Activated CD8-positive, alpha-beta memory T cell treated with anti-CD3 and anti-CD28 coated beads, Interleukin-2, amount 10 ng/mL, durations not matched to agents 7 days and 5 days (primary cell): ENCODE measurements at regions not wholly inside any gene's neighbourhood (a gene's known extent, or its start where the extent isn't known, plus 50 kb on each side); places are given as distances from the start of the nearest gene placed in this dataset.
"Not testable (repeated sequence)": the region's sequence is repeated elsewhere in the genome, so short reads cannot be mapped to it uniquely, and the experiment has no call there.

ENCODE experiments used
- ATAC-seq: fragments of 150-1000 bp; cut with Tn5 transposase; one replicate; pipeline ENCODE4 v1.10.0; 2021; ENCODE audit warnings: moderate library complexity
- CTCF ChIA-PET: fragments of 350-600 bp; sonication (Branson Sonifier 250); formaldehyde crosslinking; loops from one replicate; lab custom pipeline; 2021; ENCODE audit warnings: antibody characterized with exemption; lab: Charles Lee
- DNase-seq: peaks from one replicate; pipeline ENCODE4 v3.0.0-alpha.2; 2020
- H3K27ac Mint-ChIP-seq: one replicate; pipeline ENCODE4 v1.8.0; 2021; ENCODE audit warnings: mild to moderate bottlenecking, mixed read lengths
- H3K27me3 Mint-ChIP-seq: one replicate; pipeline ENCODE4 v1.8.0; 2021; ENCODE audit warnings: mixed read lengths
- H3K36me3 Mint-ChIP-seq: one replicate; pipeline ENCODE4 v1.8.0; 2021; ENCODE audit warnings: mild to moderate bottlenecking, mixed read lengths
- H3K4me1 Mint-ChIP-seq: one replicate; pipeline ENCODE4 v1.8.0; 2021; ENCODE audit warnings: mixed read lengths
- H3K4me3 Mint-ChIP-seq: one replicate; pipeline ENCODE4 v1.8.0; 2021; ENCODE audit warnings: mild to moderate bottlenecking, moderate library complexity, mixed read lengths
- H3K9me3 Mint-ChIP-seq: one replicate; pipeline ENCODE4 v1.8.0; 2022; ENCODE audit warnings: low read depth, mixed read lengths

- Mint-ChIP-seq H3K27ac (no peak overlapping the region), H3K27me3 (no peaks in the 10 kb centered on the region), H3K36me3 (no peaks in the 10 kb centered on the region), H3K9me3 (peaks cover 7% of the 10 kb centered on the region), H3K4me3 (no peak overlapping the region), H3K4me1 (no peaks in the 10 kb centered on the region)
- CTCF ChIA-PET, result no interaction called here
- DNase-seq (no peak), ATAC-seq (no peak)
These were observed 165.5 kb upstream of the SEMA3E start for GRCh38 chr7:83814480-83814879.

GRCh38 chr7:83812563-83812962 is 163.6 kb upstream of the SEMA3E start:
- H3K9me3 Mint-ChIP-seq, H3K27me3 Mint-ChIP-seq, H3K27ac Mint-ChIP-seq, H3K4me3 Mint-ChIP-seq, CTCF ChIA-PET, DNase-seq, H3K4me1 Mint-ChIP-seq, H3K36me3 Mint-ChIP-seq, ATAC-seq: not testable (repeated sequence)

GRCh38 chr7:83808982-83809381 is 160.0 kb upstream of the SEMA3E start:
- H3K36me3 Mint-ChIP-seq, result no peaks in the 10 kb centered on the region
- DNase-seq (no peak), ATAC-seq (no peak)
- H3K27me3 Mint-ChIP-seq, result no peaks in the 10 kb centered on the region
- H3K4me1 Mint-ChIP-seq, result no peaks in the 10 kb centered on the region
- H3K27ac Mint-ChIP-seq, result no peak overlapping the region
- H3K4me3 Mint-ChIP-seq, result no peak overlapping the region
- CTCF ChIA-PET, result no interaction called here
- peaks cover 4% of the 10 kb centered on the region for H3K9me3 Mint-ChIP-seq

- CTCF ChIA-PET, result no interaction called here
- DNase-seq (no peak), ATAC-seq (no peak)
- Mint-ChIP-seq H3K4me3 (no peak overlapping the region), H3K27me3 (no peaks in the 10 kb centered on the region), H3K27ac (no peak overlapping the region), H3K9me3 (peaks cover 3% of the 10 kb centered on the region), H3K4me1 (no peaks in the 10 kb centered on the region), H3K36me3 (no peaks in the 10 kb centered on the region)
These were observed 158.8 kb upstream of the SEMA3E start for GRCh38 chr7:83807774-83808173.

GRCh38 chr7:83806538-83806937 is 157.6 kb upstream of the SEMA3E start:
- CTCF ChIA-PET, result no interaction called here
- ATAC-seq, result no peak
- H3K27ac Mint-ChIP-seq, result no peak overlapping the region
- H3K9me3 Mint-ChIP-seq, result peaks cover 6% of the 10 kb centered on the region
- H3K4me3 Mint-ChIP-seq, result no peak overlapping the region
- H3K27me3 Mint-ChIP-seq, result no peaks in the 10 kb centered on the region
- no peaks in the 10 kb centered on the region for H3K36me3 Mint-ChIP-seq
- DNase-seq, result no peak
- no peaks in the 10 kb centered on the region for H3K4me1 Mint-ChIP-seq

- no peak overlapping the region for H3K4me3 Mint-ChIP-seq
- no peak for ATAC-seq
- no peaks in the 10 kb centered on the region for H3K4me1 Mint-ChIP-seq
These were observed 150.4 kb upstream of the SEMA3E start for GRCh38 chr7:83799333-83799732.

GRCh38 chr7:83798489-83798888 is 149.6 kb upstream of the SEMA3E start:
- DNase-seq (no peak), ATAC-seq (no peak)
- H3K9me3 Mint-ChIP-seq, result peaks cover 6% of the 10 kb centered on the region
- no peak overlapping the region for H3K4me3 Mint-ChIP-seq
- no peaks in the 10 kb centered on the region for H3K4me1 Mint-ChIP-seq
- no peaks in the 10 kb centered on the region for H3K27me3 Mint-ChIP-seq
- H3K27ac Mint-ChIP-seq, result no peak overlapping the region
- no peaks in the 10 kb centered on the region for H3K36me3 Mint-ChIP-seq
- CTCF ChIA-PET, result no interaction called here

More at GRCh38 chr7:83799333-83799732, 150.4 kb upstream of the SEMA3E start:
- H3K27ac Mint-ChIP-seq, result no peak overlapping the region
- no peaks in the 10 kb centered on the region for H3K27me3 Mint-ChIP-seq
- no peak for DNase-seq
- peaks cover 6% of the 10 kb centered on the region for H3K9me3 Mint-ChIP-seq
- no peaks in the 10 kb centered on the region for H3K36me3 Mint-ChIP-seq
- CTCF ChIA-PET, result no interaction called here

GRCh38 chr7:83796760-83797159 is 147.8 kb upstream of the SEMA3E start:
- Mint-ChIP-seq H3K9me3 (peaks cover 2% of the 10 kb centered on the region), H3K27ac (no peak overlapping the region)
- no peak for DNase-seq

GRCh38 chr7:83794829-83795228 is 145.9 kb upstream of the SEMA3E start:
- no peaks in the 10 kb centered on the region for H3K36me3 Mint-ChIP-seq
- H3K9me3 Mint-ChIP-seq, result no peaks in the 10 kb centered on the region
- no peak overlapping the region for H3K27ac Mint-ChIP-seq
- no peak for ATAC-seq
- no peak for DNase-seq
- no peak overlapping the region for H3K4me3 Mint-ChIP-seq
- CTCF ChIA-PET, result no interaction called here
- H3K4me1 Mint-ChIP-seq, result no peaks in the 10 kb centered on the region
- H3K27me3 Mint-ChIP-seq, result no peaks in the 10 kb centered on the region

More at GRCh38 chr7:83796760-83797159, 147.8 kb upstream of the SEMA3E start:
- no peaks in the 10 kb centered on the region for H3K4me1 Mint-ChIP-seq
- CTCF ChIA-PET, result no interaction called here
- no peak overlapping the region for H3K4me3 Mint-ChIP-seq
- no peak for ATAC-seq
- H3K36me3 Mint-ChIP-seq, result no peaks in the 10 kb centered on the region
- no peaks in the 10 kb centered on the region for H3K27me3 Mint-ChIP-seq

- no peak overlapping the region for H3K4me3 Mint-ChIP-seq
- no peak overlapping the region for H3K27ac Mint-ChIP-seq
- CTCF ChIA-PET, result no interaction called here
- no peaks in the 10 kb centered on the region for H3K36me3 Mint-ChIP-seq
- DNase-seq (no peak), ATAC-seq (no peak)
- no peaks in the 10 kb centered on the region for H3K27me3 Mint-ChIP-seq
- no peaks in the 10 kb centered on the region for H3K9me3 Mint-ChIP-seq
- H3K4me1 Mint-ChIP-seq, result no peaks in the 10 kb centered on the region
These were observed 144.6 kb upstream of the SEMA3E start for GRCh38 chr7:83793558-83793957.

GRCh38 chr7:83791737-83792136 is 142.8 kb upstream of the SEMA3E start:
- Mint-ChIP-seq H3K36me3 (peaks cover under 1% of the 10 kb centered on the region), H3K9me3 (peaks cover under 1% of the 10 kb centered on the region), H3K27ac (no peak overlapping the region), H3K4me1 (no peaks in the 10 kb centered on the region), H3K4me3 (no peak overlapping the region), H3K27me3 (no peaks in the 10 kb centered on the region)
- CTCF ChIA-PET, result no interaction called here
- no peak for ATAC-seq
- no peak for DNase-seq

GRCh38 chr7:83786858-83787257 is 137.9 kb upstream of the SEMA3E start:
- H3K9me3 Mint-ChIP-seq, result peaks cover 2% of the 10 kb centered on the region
- no peak for ATAC-seq
- H3K27me3 Mint-ChIP-seq, result no peaks in the 10 kb centered on the region
- CTCF ChIA-PET, result no interaction called here
- H3K27ac Mint-ChIP-seq, result no peak overlapping the region
- no peak overlapping the region for H3K4me3 Mint-ChIP-seq
- no peaks in the 10 kb centered on the region for H3K4me1 Mint-ChIP-seq
- H3K36me3 Mint-ChIP-seq, result peaks cover 2% of the 10 kb centered on the region
- no peak for DNase-seq

- no peak for DNase-seq
- CTCF ChIA-PET, result no interaction called here
- H3K36me3 Mint-ChIP-seq, result peaks cover 2% of the 10 kb centered on the region
- H3K4me3 Mint-ChIP-seq, result no peak overlapping the region
- no peak for ATAC-seq
- peaks cover 2% of the 10 kb centered on the region for H3K9me3 Mint-ChIP-seq
- H3K4me1 Mint-ChIP-seq, result no peaks in the 10 kb centered on the region
- H3K27ac Mint-ChIP-seq, result no peak overlapping the region
- no peaks in the 10 kb centered on the region for H3K27me3 Mint-ChIP-seq
These were observed 133.7 kb upstream of the SEMA3E start for GRCh38 chr7:83782628-83783027.

GRCh38 chr7:83778073-83778443 is 129.1 kb upstream of the SEMA3E start:
- no peak overlapping the region for H3K4me3 Mint-ChIP-seq
- no peaks in the 10 kb centered on the region for H3K4me1 Mint-ChIP-seq
- H3K36me3 Mint-ChIP-seq, result no peaks in the 10 kb centered on the region
- no peak for DNase-seq
- no peaks in the 10 kb centered on the region for H3K27me3 Mint-ChIP-seq
- CTCF ChIA-PET, result no interaction called here
- no peak for ATAC-seq
- H3K27ac Mint-ChIP-seq, result no peak overlapping the region
- peaks cover 6% of the 10 kb centered on the region for H3K9me3 Mint-ChIP-seq

GRCh38 chr7:83777406-83778072 is 128.6 kb upstream of the SEMA3E start:
- no peaks in the 10 kb centered on the region for H3K4me1 Mint-ChIP-seq
- CTCF ChIA-PET, result no interaction called here
- no peaks in the 10 kb centered on the region for H3K36me3 Mint-ChIP-seq
- H3K27ac Mint-ChIP-seq, result no peak overlapping the region
- H3K9me3 Mint-ChIP-seq, result peaks cover 6% of the 10 kb centered on the region
- H3K4me3 Mint-ChIP-seq, result no peak overlapping the region
- H3K27me3 Mint-ChIP-seq, result no peaks in the 10 kb centered on the region
- ATAC-seq (no peak), DNase-seq (no peak)
